ENCODE measurements at regions not wholly inside any gene's neighbourhood (a gene's known extent, or its start where the extent isn't known, plus 50 kb on each side); places are given as distances from the start of the nearest gene placed in this dataset.

DNA sequence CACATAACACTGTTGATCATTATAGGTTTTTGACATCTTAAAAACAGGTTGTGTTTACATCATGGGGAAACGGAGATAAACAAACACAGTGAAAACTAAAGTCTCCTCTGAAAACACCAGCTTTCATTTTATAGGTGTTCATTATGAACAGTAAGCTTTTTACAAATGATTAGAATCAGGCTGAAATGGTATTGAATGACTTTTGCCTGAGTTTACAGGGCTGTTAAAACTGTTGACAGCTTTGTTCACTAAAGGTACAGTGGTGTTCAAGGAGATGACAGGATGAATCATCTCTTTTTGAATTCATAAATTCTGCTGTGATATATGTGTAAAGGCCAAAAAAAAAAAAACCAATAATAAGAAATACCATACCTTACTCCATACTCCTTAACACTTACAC is 184.6 kb upstream of the CNTN5 start:
- CTCF ChIA-PET, result interaction anchor here (0.6 kb wide), 1 partner anchor 682 kb away, joined by 4 read pairs; no protein-coding TSS in a partner anchor
- H4K20me1 ChIP-seq (ENCODE audit: insufficient read depth, low read length), result no peaks in the 10 kb centered on the region

More for the DNA sequence above, 184.6 kb upstream of the CNTN5 start:
- Histone ChIP-seq H3K4me2 (ENCODE audit: low read depth, low read length) (no peak overlapping the region), H3K9me3 (ENCODE audit: control insufficient read depth, insufficient read depth, low read length) (peaks cover 3% of the 10 kb centered on the region; the same call in 1 of the 2 replicates), H3K27ac (ENCODE audit: insufficient read depth, low read length) (no peak overlapping the region), H2AK9ac (replicated peaks; ENCODE audit: low read depth, low read length, poor library complexity) (no peak overlapping the region), H4K91ac (ENCODE audit: insufficient read depth, low read depth, low read length) (no peak overlapping the region), H3K9ac (ENCODE audit: low read depth, low read length) (no peak overlapping the region), H3K4ac (ENCODE audit: low read depth, low read length) (no peak overlapping the region), H4K8ac (ENCODE audit: low read depth in 2 of 2, low read length in 2 of 2) (no peak overlapping the region), H3K14ac (replicated peaks; ENCODE audit: low read depth, low read length) (no peak overlapping the region), H2AFZ (replicated peaks; ENCODE audit: low read length, poor library complexity) (no peak overlapping the region), H3K56ac (ENCODE audit: extremely low read depth, insufficient read depth, low read length) (no peak overlapping the region), H2AK5ac (ENCODE audit: low read depth, low read length) (no peak overlapping the region), H3K23ac (ENCODE audit: low read depth, low read length) (no peak overlapping the region), H2BK15ac (ENCODE audit: low read depth, low read length) (no peak overlapping the region), H3K4me3 (ENCODE audit: insufficient read depth, low read depth, low read length) (no peak overlapping the region), H4K5ac (ENCODE audit: low read depth, low read length) (no peak overlapping the region), H3K79me1 (ENCODE audit: low read depth in 1 of 2, low read length in 2 of 2) (no peaks in the 10 kb centered on the region), H3K9me1 (ENCODE audit: insufficient read depth, low read length) (no peaks in the 10 kb centered on the region), H3K36me3 (ENCODE audit: control insufficient read depth, insufficient read depth, low read length) (no peaks in the 10 kb centered on the region), H3K4me1 (ENCODE audit: control insufficient read depth, insufficient read depth, low read length) (no peaks in the 10 kb centered on the region), H2BK5ac (ENCODE audit: low read depth, low read length, poor library complexity, severe bottlenecking) (no peak overlapping the region), H2BK120ac (ENCODE audit: low read depth, low read length) (no peak overlapping the region), H3K18ac (ENCODE audit: low read depth, low read length) (no peak overlapping the region), H2BK20ac (ENCODE audit: low read depth, low read length) (no peak overlapping the region), H3K27me3 (ENCODE audit: control insufficient read depth, insufficient read depth, low read length) (no peaks in the 10 kb centered on the region)
- intact Hi-C loops (cut with micrococcal nuclease) (no loop called here), dilution Hi-C loops (cut with HindIII; ENCODE audit: low sequenced_read_pairs, unreplicated experiment) (no loop called here), in situ Hi-C loops (cut with MboI; ENCODE audit: low sequenced_read_pairs) (no loop called here)
- POLR2A ChIA-PET (ENCODE audit: unreplicated experiment), result no interaction called here
- WGBS, 2 experiments (ENCODE audit: extremely low coverage in 2 of 2, insufficient read length in 1 of 2), result no CpG with 5 or more reads among the region's 1 CpG
- BruUV-seq (replicated peaks), result no TSS peak
- ATAC-seq (ENCODE audit: low read depth) (no peak), DNase-seq (no peak)
- no peak for TF ChIP-seq MXI1 (IDR thresholded peaks at IDR 0.05; ENCODE audit: borderline replicate concordance, low read depth, low read length)
- TF ChIP-seq MAZ (IDR thresholded peaks at IDR 0.05; ENCODE audit: borderline replicate concordance, low read depth, low read length), result no peak
- no peak for TF ChIP-seq MAFK (IDR thresholded peaks at IDR 0.05; ENCODE audit: low read depth, low read length)
- no peak for TF ChIP-seq NFE2L2 (IDR thresholded peaks at IDR 0.05; ENCODE audit: low read depth, low read length)
- TF ChIP-seq CHD1 (IDR thresholded peaks at IDR 0.05; ENCODE audit: low read depth, low read length), result no peak
- TF ChIP-seq RAD21 (IDR thresholded peaks at IDR 0.05; ENCODE audit: low read length), result no peak
- no peak for TF ChIP-seq POLR2A (IDR thresholded peaks at IDR 0.05; ENCODE audit: low read depth, low read length)
- TF ChIP-seq RCOR1 (IDR thresholded peaks at IDR 0.05; ENCODE audit: insufficient replicate concordance, low read length), result no peak
- no peak for TF ChIP-seq SMC3 (IDR thresholded peaks at IDR 0.05; ENCODE audit: low read depth, low read length)
- TF ChIP-seq, protein P1, sequence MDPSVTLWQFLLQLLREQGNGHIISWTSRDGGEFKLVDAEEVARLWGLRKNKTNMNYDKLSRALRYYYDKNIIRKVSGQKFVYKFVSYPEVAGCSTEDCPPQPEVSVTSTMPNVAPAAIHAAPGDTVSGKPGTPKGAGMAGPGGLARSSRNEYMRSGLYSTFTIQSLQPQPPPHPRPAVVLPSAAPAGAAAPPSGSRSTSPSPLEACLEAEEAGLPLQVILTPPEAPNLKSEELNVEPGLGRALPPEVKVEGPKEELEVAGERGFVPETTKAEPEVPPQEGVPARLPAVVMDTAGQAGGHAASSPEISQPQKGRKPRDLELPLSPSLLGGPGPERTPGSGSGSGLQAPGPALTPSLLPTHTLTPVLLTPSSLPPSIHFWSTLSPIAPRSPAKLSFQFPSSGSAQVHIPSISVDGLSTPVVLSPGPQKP (IDR thresholded peaks at IDR 0.05; ENCODE audit: borderline replicate concordance, low read depth, low read length), result no peak
- TF ChIP-seq, protein P2, sequence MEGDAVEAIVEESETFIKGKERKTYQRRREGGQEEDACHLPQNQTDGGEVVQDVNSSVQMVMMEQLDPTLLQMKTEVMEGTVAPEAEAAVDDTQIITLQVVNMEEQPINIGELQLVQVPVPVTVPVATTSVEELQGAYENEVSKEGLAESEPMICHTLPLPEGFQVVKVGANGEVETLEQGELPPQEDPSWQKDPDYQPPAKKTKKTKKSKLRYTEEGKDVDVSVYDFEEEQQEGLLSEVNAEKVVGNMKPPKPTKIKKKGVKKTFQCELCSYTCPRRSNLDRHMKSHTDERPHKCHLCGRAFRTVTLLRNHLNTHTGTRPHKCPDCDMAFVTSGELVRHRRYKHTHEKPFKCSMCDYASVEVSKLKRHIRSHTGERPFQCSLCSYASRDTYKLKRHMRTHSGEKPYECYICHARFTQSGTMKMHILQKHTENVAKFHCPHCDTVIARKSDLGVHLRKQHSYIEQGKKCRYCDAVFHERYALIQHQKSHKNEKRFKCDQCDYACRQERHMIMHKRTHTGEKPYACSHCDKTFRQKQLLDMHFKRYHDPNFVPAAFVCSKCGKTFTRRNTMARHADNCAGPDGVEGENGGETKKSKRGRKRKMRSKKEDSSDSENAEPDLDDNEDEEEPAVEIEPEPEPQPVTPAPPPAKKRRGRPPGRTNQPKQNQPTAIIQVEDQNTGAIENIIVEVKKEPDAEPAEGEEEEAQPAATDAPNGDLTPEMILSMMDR (conservative IDR thresholded peaks at IDR 0.05; ENCODE audit: low read depth, low read length), result no peak
- no peak for TF ChIP-seq CEBPB (IDR thresholded peaks at IDR 0.05; ENCODE audit: low read depth, low read length)
- no peak for TF ChIP-seq FOS (IDR thresholded peaks at IDR 0.05; ENCODE audit: low read depth, low read length)
- no peak for TF ChIP-seq BHLHE40 (IDR thresholded peaks at IDR 0.05; ENCODE audit: low read depth, low read length)
- TF ChIP-seq RFX5 (IDR thresholded peaks at IDR 0.05; ENCODE audit: low read depth, low read length), result no peak
- TF ChIP-seq, protein P3, sequence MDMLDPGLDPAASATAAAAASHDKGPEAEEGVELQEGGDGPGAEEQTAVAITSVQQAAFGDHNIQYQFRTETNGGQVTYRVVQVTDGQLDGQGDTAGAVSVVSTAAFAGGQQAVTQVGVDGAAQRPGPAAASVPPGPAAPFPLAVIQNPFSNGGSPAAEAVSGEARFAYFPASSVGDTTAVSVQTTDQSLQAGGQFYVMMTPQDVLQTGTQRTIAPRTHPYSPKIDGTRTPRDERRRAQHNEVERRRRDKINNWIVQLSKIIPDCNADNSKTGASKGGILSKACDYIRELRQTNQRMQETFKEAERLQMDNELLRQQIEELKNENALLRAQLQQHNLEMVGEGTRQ (IDR thresholded peaks at IDR 0.05; ENCODE audit: low read depth, low read length), result no peak

All from IMR-90 (cell line).